T-cell (primary cell): ENCODE measurements at regions not wholly inside any gene's neighbourhood (a gene's known extent, or its start where the extent isn't known, plus 50 kb on each side); places are given as distances from the start of the nearest gene placed in this dataset.
"Not testable (repeated sequence)": the region's sequence is repeated elsewhere in the genome, so short reads cannot be mapped to it uniquely, and the experiment has no call there.

Experiments
- ATAC-seq, 4 experiments: fragments of 200-7000 bp in 3 of 4; fragments of 150-1000 bp in 1 of 4; cut with Tn5 transposase; replicated peaks in 1 of 4; 1 replicate in 3 of 4; 2 replicates in 1 of 4; pipeline ENCODE4 v1.10.0; 2021; ENCODE audit warnings: moderate library complexity in 3 of 4, mild to moderate bottlenecking in 2 of 4, moderate number of reproducible peaks in 1 of 4
- CTCF ChIA-PET, 2 donors: fragments of 300-600 bp; sonication (Branson Sonifier 250); formaldehyde crosslinking; loops; one replicate each; lab custom pipeline; 2022; ENCODE audit warnings: antibody characterized with exemption in 2 of 2; lab: Charles Lee
- POLR2A ChIA-PET, 2 donors: fragments of 300-600 bp; sonication (Branson Sonifier 250); formaldehyde crosslinking; loops; one replicate each; lab custom pipeline; 2022; ENCODE audit warnings: antibody characterized with exemption in 2 of 2; lab: Charles Lee
- DNase-seq, 35 experiments: peaks; one replicate each; pipeline versions ENCODE4 v3.0.0 to v3.0.0-alpha.2; 2013 to 2023
- H3K27ac ChIP-seq: one replicate; pipeline ENCODE4 v1.5.1; 2013; ENCODE audit warnings: low read length
- H3K27me3 ChIP-seq, 2 experiments: replicated peaks in 1 of 2; 1 replicate in 1 of 2; 2 replicates in 1 of 2; pipeline versions ENCODE4 v1.6.1 to v1.7.0; 2013; ENCODE audit warnings: low read length in 1 of 2, mixed read lengths in 1 of 2; ENCODE audit not compliant: control insufficient read depth in 2 of 2, insufficient read depth in 2 of 2; ENCODE audit errors: extremely low read depth in 1 of 2
- H3K36me3 ChIP-seq, 2 donors: 1 replicate in 1 of 2; 2 replicates in 1 of 2; pipeline versions ENCODE4 v1.6.1 to v1.7.0; 2013; ENCODE audit warnings: low read length in 1 of 2; ENCODE audit not compliant: control insufficient read depth in 2 of 2, insufficient read depth in 1 of 2; ENCODE audit errors: extremely low read depth in 1 of 2
- H3K4me1 ChIP-seq, 2 experiments: 1 replicate in 1 of 2; 2 replicates in 1 of 2; pipeline versions ENCODE4 v1.6.1 to v1.7.0; 2013; ENCODE audit warnings: low read length in 2 of 2, mixed read lengths in 1 of 2; ENCODE audit not compliant: insufficient read depth in 2 of 2, control insufficient read depth in 1 of 2; ENCODE audit errors: extremely low read depth in 1 of 2
- H3K4me3 ChIP-seq, 2 donors: 1 replicate in 1 of 2; 2 replicates in 1 of 2; pipeline versions ENCODE4 v1.5.1 to v1.7.0; 2013; ENCODE audit warnings: mild to moderate bottlenecking in 2 of 2, low read length in 1 of 2, moderate library complexity in 1 of 2; ENCODE audit not compliant: control insufficient read depth in 1 of 2; ENCODE audit errors: extremely low read depth in 1 of 2
- H3K9me3 ChIP-seq: 2 replicates; pipeline ENCODE4 v1.7.0; 2013
- H3K27ac Mint-ChIP-seq, 2 donors: one replicate each; pipeline ENCODE4 v1.8.0; 2020 to 2021; ENCODE audit warnings: mild to moderate bottlenecking in 2 of 2, mixed read lengths in 2 of 2
- H3K27me3 Mint-ChIP-seq, 2 donors: one replicate each; pipeline ENCODE4 v1.8.0; 2021 to 2022; ENCODE audit warnings: mixed read lengths in 2 of 2
- H3K36me3 Mint-ChIP-seq: one replicate; pipeline ENCODE4 v1.8.0; 2021; ENCODE audit warnings: mixed read lengths
- H3K4me1 Mint-ChIP-seq, 3 donors: one replicate each; pipeline ENCODE4 v1.8.0; 2020 to 2022; ENCODE audit warnings: mixed read lengths in 3 of 3, mild to moderate bottlenecking in 1 of 3
- H3K4me3 Mint-ChIP-seq, 3 donors: one replicate each; pipeline ENCODE4 v1.8.0; 2020 to 2022; ENCODE audit warnings: mild to moderate bottlenecking in 3 of 3, mixed read lengths in 3 of 3, moderate library complexity in 3 of 3
- H3K9me3 Mint-ChIP-seq, 3 donors: one replicate each; pipeline ENCODE4 v1.8.0; 2020 to 2022; ENCODE audit warnings: mixed read lengths in 3 of 3
- WGBS: methylation state at CpG from one replicate; pipeline ENCODE4 v1.1.5; 2013; ENCODE audit warnings: missing lambda C conversion rate; ENCODE audit not compliant: insufficient coverage; 5-methylcytosine and 5-hydroxymethylcytosine counted together

DNA sequence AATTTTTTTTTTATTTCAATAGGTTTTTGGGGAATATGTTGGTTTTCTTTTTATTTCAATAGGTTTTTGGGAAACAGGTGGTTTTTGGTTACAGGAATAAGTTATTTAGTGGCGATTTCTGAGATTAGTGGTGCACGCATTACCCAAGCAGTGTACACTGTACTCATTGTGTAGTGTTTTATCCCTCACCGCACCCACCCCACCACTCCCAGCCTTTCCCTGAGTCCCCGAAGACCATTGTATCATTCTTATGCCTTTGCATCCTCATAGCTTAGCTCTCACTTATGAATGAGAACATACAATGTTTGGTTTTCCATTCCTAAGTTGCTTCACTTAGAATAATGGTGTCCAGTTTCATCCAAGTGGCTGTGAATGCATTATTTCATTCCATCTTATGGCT lies 2142.4 kb upstream of the DEFB115 start:
- CTCF ChIA-PET, H3K4me3 Mint-ChIP-seq, H3K9me3 ChIP-seq, ATAC-seq, H3K36me3 Mint-ChIP-seq, H3K36me3 ChIP-seq, H3K4me1 Mint-ChIP-seq, DNase-seq, H3K27ac Mint-ChIP-seq, H3K4me1 ChIP-seq, H3K4me3 ChIP-seq, H3K27me3 Mint-ChIP-seq, H3K27ac ChIP-seq, H3K27me3 ChIP-seq, POLR2A ChIA-PET: not testable (repeated sequence)
- peaks cover 27 to 32% (median 31%) of the 10 kb centered on the region in 3 donors for H3K9me3 Mint-ChIP-seq
- 66% methylated on average over 2 of the region's 4 CpGs for WGBS

DNA sequence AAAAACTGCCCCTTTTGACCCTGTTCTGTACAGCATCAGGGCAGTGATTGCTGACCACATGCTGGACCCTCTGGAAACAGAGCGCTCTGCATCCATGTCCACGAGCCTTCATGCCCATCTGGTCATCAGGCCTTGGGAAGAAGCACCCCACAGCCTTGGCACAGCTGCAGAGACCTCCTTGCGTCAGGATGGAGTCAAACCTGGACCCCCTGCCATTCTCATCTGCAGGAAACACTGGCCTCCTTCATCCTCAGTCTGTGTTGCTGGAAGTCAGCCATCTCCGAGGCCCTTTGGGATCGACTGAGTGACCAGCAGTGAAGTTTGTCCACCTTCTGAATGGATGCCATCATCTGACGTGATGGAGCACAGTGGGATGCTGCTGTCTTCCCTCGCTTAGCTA lies 2138.3 kb upstream of the DEFB115 start:
- Histone ChIP-seq H3K36me3 (no peaks in the 10 kb centered on the region), H3K27ac (no peak overlapping the region), H3K9me3 (peaks cover 6% of the 10 kb centered on the region), H3K4me1 (no peaks in the 10 kb centered on the region), H3K27me3 (no peaks in the 10 kb centered on the region), H3K4me3 (no peak overlapping the region)
- no peak overlapping the region for H3K27ac Mint-ChIP-seq
- H3K4me3 Mint-ChIP-seq: no peak overlapping the region
- DNase-seq: no peak
- 61% methylated on average over 7 of the region's 7 CpGs for WGBS
- no peak for ATAC-seq
- POLR2A ChIA-PET: no interaction called here
- H3K36me3 Mint-ChIP-seq: no peaks in the 10 kb centered on the region
- H3K9me3 Mint-ChIP-seq: peaks cover 32 to 35% (median 32%) of the 10 kb centered on the region in 3 donors
- no peaks in the 10 kb centered on the region for H3K27me3 Mint-ChIP-seq
- H3K4me1 Mint-ChIP-seq: no peaks in the 10 kb centered on the region
- CTCF ChIA-PET: no interaction called here

DNA sequence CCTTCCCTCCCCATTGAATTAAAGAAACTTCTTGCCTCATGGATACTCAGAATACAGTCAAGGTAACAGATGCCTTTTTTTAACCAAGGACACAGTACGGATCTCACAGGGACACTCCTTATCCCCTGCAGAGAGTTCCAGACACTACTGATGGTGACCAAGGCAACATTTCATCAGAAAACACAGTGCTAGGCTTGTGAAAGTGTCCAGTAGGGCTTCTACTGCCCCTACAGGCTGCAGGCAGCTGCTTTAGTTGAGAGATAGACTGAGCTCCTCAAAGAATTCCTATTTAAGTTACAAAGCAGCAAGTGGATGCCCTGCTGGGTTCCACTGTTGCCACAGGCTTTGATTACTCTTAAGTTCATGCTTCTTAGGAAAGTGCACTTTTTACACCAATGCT lies 2137.8 kb upstream of the DEFB115 start:
- DNase-seq, ATAC-seq, CTCF ChIA-PET, H3K9me3 ChIP-seq, POLR2A ChIA-PET, H3K36me3 ChIP-seq, H3K27ac ChIP-seq, H3K27me3 Mint-ChIP-seq, H3K4me1 Mint-ChIP-seq, H3K4me1 ChIP-seq, H3K4me3 ChIP-seq, H3K36me3 Mint-ChIP-seq, H3K4me3 Mint-ChIP-seq, H3K27ac Mint-ChIP-seq, H3K27me3 ChIP-seq: not testable (repeated sequence)
- 59% methylated on average over 1 of the region's 1 CpG for WGBS
- H3K9me3 Mint-ChIP-seq: peaks cover 32 to 37% (median 37%) of the 10 kb centered on the region in 3 donors

DNA sequence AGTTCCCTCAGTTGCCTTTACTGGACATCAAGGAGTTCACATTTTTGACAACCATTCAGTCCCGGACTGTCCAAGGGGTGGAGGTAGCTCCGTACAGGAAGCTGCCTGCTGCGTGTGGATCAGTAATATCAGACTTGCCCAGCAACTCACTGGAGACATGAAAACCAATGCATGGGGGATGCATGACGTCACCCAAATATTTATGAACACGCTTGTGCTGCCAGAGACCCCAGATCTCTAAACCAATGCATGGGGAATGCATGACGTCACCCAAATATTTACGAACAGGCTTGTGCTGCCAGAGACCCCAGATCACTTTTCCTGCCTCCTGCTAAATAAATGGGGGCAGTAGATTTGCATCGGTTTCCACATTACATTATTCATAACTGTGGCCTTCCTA lies 2137.4 kb upstream of the DEFB115 start:
- H3K27ac ChIP-seq, H3K27me3 Mint-ChIP-seq, ATAC-seq, H3K4me3 Mint-ChIP-seq, H3K27me3 ChIP-seq, H3K4me1 ChIP-seq, H3K36me3 ChIP-seq, CTCF ChIA-PET, DNase-seq, POLR2A ChIA-PET, H3K27ac Mint-ChIP-seq, H3K9me3 ChIP-seq, H3K4me1 Mint-ChIP-seq, H3K36me3 Mint-ChIP-seq, H3K4me3 ChIP-seq: not testable (repeated sequence)
- WGBS: 61% methylated on average over 3 of the region's 8 CpGs
- peaks cover 32 to 41% (median 41%) of the 10 kb centered on the region in 3 donors for H3K9me3 Mint-ChIP-seq

DNA sequence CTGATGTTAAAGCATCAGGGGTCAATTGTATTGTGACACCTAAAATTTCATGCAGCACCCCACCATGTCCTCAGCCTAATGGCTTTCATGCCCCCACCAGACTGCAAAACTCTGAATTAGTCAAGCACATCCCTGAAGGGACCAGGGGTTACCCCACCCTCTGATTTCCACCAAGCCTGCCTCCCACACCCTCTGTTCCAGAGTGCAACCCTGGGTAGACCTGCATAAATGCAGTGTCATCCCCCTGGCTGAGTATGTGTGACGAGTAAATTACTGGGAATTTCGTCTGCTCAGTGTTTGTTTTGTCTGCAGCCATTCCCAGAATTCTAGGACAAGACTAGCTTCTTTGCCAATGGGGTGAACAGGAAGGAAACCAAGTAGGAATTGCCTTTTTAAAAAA lies 2136.9 kb upstream of the DEFB115 start:
- H3K9me3 Mint-ChIP-seq: peaks cover 30 to 41% (median 40%) of the 10 kb centered on the region in 3 donors
- H3K27ac Mint-ChIP-seq, H3K9me3 ChIP-seq, H3K27ac ChIP-seq, DNase-seq, H3K36me3 Mint-ChIP-seq, H3K27me3 Mint-ChIP-seq, H3K36me3 ChIP-seq, POLR2A ChIA-PET, H3K27me3 ChIP-seq, H3K4me3 ChIP-seq, H3K4me1 ChIP-seq, ATAC-seq, H3K4me3 Mint-ChIP-seq, CTCF ChIA-PET, H3K4me1 Mint-ChIP-seq: not testable (repeated sequence)
- no CpG with 5 or more reads among the region's 2 CpGs for WGBS

DNA sequence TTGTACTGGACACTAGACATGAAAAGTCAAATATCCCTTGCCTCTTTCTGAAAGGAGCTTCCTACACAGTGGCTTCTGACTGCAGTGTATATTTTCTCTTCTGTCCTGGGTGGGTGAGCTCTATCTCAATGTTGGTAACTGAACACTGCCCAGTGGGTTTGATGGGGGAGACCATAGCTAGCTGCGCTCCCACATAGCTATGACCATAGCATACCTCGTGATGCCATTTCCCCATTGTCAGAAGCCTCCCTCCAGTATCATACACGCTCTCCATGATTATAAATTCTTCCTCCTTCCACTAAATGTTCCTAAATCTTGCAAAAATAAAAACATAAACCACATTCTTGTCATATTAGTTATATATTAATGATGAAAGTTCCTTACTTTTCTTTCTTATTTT lies 2134.7 kb upstream of the DEFB115 start:
- H3K4me1 Mint-ChIP-seq, DNase-seq, H3K36me3 ChIP-seq, H3K4me1 ChIP-seq, H3K4me3 Mint-ChIP-seq, H3K4me3 ChIP-seq, H3K36me3 Mint-ChIP-seq, H3K27me3 ChIP-seq, H3K27ac Mint-ChIP-seq, H3K9me3 ChIP-seq, H3K27ac ChIP-seq, ATAC-seq, POLR2A ChIA-PET, CTCF ChIA-PET, H3K27me3 Mint-ChIP-seq: not testable (repeated sequence)
- peaks cover 20 to 38% (median 30%) of the 10 kb centered on the region in 3 donors for H3K9me3 Mint-ChIP-seq
- WGBS: 49% methylated on average over 3 of the region's 3 CpGs

DNA sequence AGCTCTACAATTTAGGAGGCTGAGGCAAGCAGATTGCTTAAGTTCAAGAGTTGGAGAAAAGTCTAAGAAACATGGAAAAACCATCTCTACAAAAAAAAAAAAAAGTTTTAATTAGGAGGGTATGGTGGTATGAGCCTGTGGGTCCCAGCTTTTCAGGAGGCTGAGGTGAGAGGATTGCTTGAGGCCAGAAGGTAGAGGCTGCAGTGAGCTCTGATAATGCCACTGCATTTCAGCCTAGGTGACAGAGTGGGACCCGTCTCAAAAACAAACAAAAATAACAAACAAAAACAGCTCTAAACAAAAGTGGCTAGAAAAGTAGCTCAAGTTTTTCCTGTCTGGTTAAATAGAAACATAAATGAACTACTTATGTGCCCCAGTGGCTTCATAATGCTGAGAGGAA lies 2133.6 kb upstream of the DEFB115 start:
- Mint-ChIP-seq H3K4me3 (no peak overlapping the region), H3K27me3 (no peaks in the 10 kb centered on the region), H3K27ac (no peak overlapping the region), H3K36me3 (no peaks in the 10 kb centered on the region), H3K9me3 (peaks cover 16 to 35% (median 30%) of the 10 kb centered on the region in 3 donors), H3K4me1 (no peaks in the 10 kb centered on the region)
- no peaks in the 10 kb centered on the region for H3K36me3 ChIP-seq
- H3K27me3 ChIP-seq: no peaks in the 10 kb centered on the region
- H3K27ac ChIP-seq: no peak overlapping the region
- POLR2A ChIA-PET: no interaction called here
- H3K9me3 ChIP-seq: peaks cover 6% of the 10 kb centered on the region
- no CpG with 5 or more reads among the region's 1 CpG for WGBS
- DNase-seq: no peak
- no peaks in the 10 kb centered on the region for H3K4me1 ChIP-seq
- CTCF ChIA-PET: no interaction called here
- no peak overlapping the region for H3K4me3 ChIP-seq
- ATAC-seq: no peak
